ENCODE measurements at regions not wholly inside any gene's neighbourhood (a gene's known extent, or its start where the extent isn't known, plus 50 kb on each side); places are given as distances from the start of the nearest gene placed in this dataset.

- H3K9me2 ChIP-seq (replicated peaks; ENCODE audit: insufficient read depth, low read length): no peaks in the 10 kb centered on the region
- H3K79me2 ChIP-seq (ENCODE audit: insufficient read depth, low read length): no peaks in the 10 kb centered on the region
These were observed 145.0 kb upstream of the ZC3H11B start for GRCh38 chr1:219757890-219758289.

GRCh38 chr1:219755234-219755633, 142.3 kb upstream of the ZC3H11B start:
- Histone ChIP-seq H3K27me3 (ENCODE audit: low read length) (no peaks in the 10 kb centered on the region), H3K4me2 (ENCODE audit: low read depth, low read length, poor library complexity, severe bottlenecking) (no peak overlapping the region), H3K79me2 (ENCODE audit: insufficient read depth, low read length) (no peaks in the 10 kb centered on the region), H3K9ac (ENCODE audit: low read length) (no peak overlapping the region), H3F3A (ENCODE audit: insufficient read depth) (no peaks in the 10 kb centered on the region), H3K9me2 (replicated peaks; ENCODE audit: insufficient read depth, low read length) (no peaks in the 10 kb centered on the region), H3K4me3 (ENCODE audit: insufficient read depth, low read length, poor library complexity, severe bottlenecking) (no peak overlapping the region), H3K27ac (ENCODE audit: low read depth, low read length) (no peak overlapping the region), H2AFZ (ENCODE audit: low read depth, low read length, severe bottlenecking) (no peak overlapping the region), H3K9me3 (ENCODE audit: insufficient read depth, low read length) (no peaks in the 10 kb centered on the region), H3K36me3 (ENCODE audit: low read length) (no peaks in the 10 kb centered on the region), H4K20me1 (ENCODE audit: low read depth, low read length) (no peaks in the 10 kb centered on the region)
- no peak for TF ChIP-seq EZH2phosphoT487 (conservative IDR thresholded peaks at IDR 0.05; ENCODE audit: low read length)
- no peak for TF ChIP-seq CTCF (IDR thresholded peaks at IDR 0.05; ENCODE audit: insufficient read depth, low read length, poor library complexity, severe bottlenecking)

More at GRCh38 chr1:219757890-219758289, 145.0 kb upstream of the ZC3H11B start:
- Histone ChIP-seq H3K4me3 (ENCODE audit: insufficient read depth, low read length, poor library complexity, severe bottlenecking) (no peak overlapping the region), H3K9ac (ENCODE audit: low read length) (no peak overlapping the region), H3K27ac (ENCODE audit: low read depth, low read length) (no peak overlapping the region), H3K9me3 (ENCODE audit: insufficient read depth, low read length) (no peaks in the 10 kb centered on the region), H4K20me1 (ENCODE audit: low read depth, low read length) (no peaks in the 10 kb centered on the region), H3K27me3 (ENCODE audit: low read length) (no peaks in the 10 kb centered on the region), H2AFZ (ENCODE audit: low read depth, low read length, severe bottlenecking) (no peak overlapping the region), H3K4me2 (ENCODE audit: low read depth, low read length, poor library complexity, severe bottlenecking) (no peak overlapping the region), H3K36me3 (ENCODE audit: low read length) (no peaks in the 10 kb centered on the region), H3F3A (ENCODE audit: insufficient read depth) (no peaks in the 10 kb centered on the region)
- TF ChIP-seq EZH2phosphoT487 (conservative IDR thresholded peaks at IDR 0.05; ENCODE audit: low read length) (no peak), CTCF (IDR thresholded peaks at IDR 0.05; ENCODE audit: insufficient read depth, low read length, poor library complexity, severe bottlenecking) (no peak)

- no peaks in the 10 kb centered on the region for H3K9me3 ChIP-seq (ENCODE audit: insufficient read depth, low read length)
- H3K9ac ChIP-seq (ENCODE audit: low read length): no peak overlapping the region
- no peaks in the 10 kb centered on the region for H4K20me1 ChIP-seq (ENCODE audit: low read depth, low read length)
- no peaks in the 10 kb centered on the region for H3K36me3 ChIP-seq (ENCODE audit: low read length)
- TF ChIP-seq CTCF (IDR thresholded peaks at IDR 0.05; ENCODE audit: insufficient read depth, low read length, poor library complexity, severe bottlenecking) (no peak), EZH2phosphoT487 (conservative IDR thresholded peaks at IDR 0.05; ENCODE audit: low read length) (no peak)
- H3K27ac ChIP-seq (ENCODE audit: low read depth, low read length): no peak overlapping the region
- no peaks in the 10 kb centered on the region for H3F3A ChIP-seq (ENCODE audit: insufficient read depth)
- no peaks in the 10 kb centered on the region for H3K9me2 ChIP-seq (replicated peaks; ENCODE audit: insufficient read depth, low read length)
- H3K27me3 ChIP-seq (ENCODE audit: low read length): no peaks in the 10 kb centered on the region
- H3K79me2 ChIP-seq (ENCODE audit: insufficient read depth, low read length): no peaks in the 10 kb centered on the region
- no peak overlapping the region for H2AFZ ChIP-seq (ENCODE audit: low read depth, low read length, severe bottlenecking)
- no peak overlapping the region for H3K4me2 ChIP-seq (ENCODE audit: low read depth, low read length, poor library complexity, severe bottlenecking)
- no peak overlapping the region for H3K4me3 ChIP-seq (ENCODE audit: insufficient read depth, low read length, poor library complexity, severe bottlenecking)
These were observed 141.9 kb upstream of the ZC3H11B start for GRCh38 chr1:219754767-219755166.
